Fibroblast of mammary gland (primary cell): ENCODE measurements at regions not wholly inside any gene's neighbourhood (a gene's known extent, or its start where the extent isn't known, plus 50 kb on each side); places are given as distances from the start of the nearest gene placed in this dataset.

Experiments used
- DNase-seq: peaks from one replicate; pipeline ENCODE4 v3.0.0-alpha.2; 2010; ENCODE audit warnings: low read depth
- H3K4me3 ChIP-seq: 2 replicates; pipeline ENCODE4 v1.5.1; 2011; ENCODE audit warnings: low read depth, mild to moderate bottlenecking, low read length, moderate library complexity; ENCODE audit not compliant: control insufficient read depth
- TF ChIP-seq, protein P1 (sequence below): conservative IDR thresholded peaks from 2 replicates; pipeline ENCODE4 v1.5.1; 2011; ENCODE audit warnings: low read depth, low read length, inconsistent platforms; ENCODE audit not compliant: control insufficient read depth, insufficient read depth

DNA sequence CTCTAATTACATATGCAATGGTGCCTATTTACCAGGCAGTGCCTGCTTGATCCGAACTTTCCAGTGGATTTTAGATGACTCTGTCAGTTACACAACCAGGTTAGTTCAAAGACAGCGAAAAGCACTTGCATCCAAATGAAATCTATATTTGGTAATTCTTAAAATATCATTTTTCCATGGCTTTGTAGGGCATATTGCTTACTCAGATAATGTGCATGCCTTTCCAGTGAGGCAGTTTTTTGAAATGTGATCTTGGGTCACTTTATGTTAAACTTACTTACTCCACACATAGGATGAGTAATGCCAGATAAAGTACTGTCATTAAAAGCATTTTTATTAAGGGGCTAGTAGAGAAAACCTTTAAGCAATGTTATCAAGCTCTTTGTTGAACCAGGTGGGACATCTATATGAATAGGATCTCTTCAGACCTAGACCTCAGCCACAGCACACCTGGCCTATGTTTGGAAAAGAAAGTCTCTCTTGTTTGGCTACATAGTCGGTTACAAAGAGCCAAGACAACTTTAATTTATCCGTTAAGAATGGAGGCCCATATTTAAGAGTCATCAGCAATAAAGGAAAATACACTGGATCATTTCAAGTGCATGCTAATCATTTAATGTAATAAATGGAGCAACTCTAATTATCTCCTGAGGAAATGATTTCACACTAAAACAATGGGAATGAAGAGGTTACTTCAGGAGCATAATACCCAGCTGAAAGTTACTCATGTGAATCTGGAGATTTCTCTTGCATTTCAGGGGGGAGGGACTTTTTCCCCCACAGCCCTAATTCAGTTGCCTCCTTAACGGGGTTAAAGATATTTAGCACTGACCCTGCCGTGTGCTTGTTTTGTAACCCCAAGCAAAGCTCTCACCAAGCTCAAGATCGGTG, 56.3 kb upstream of the TMCO5A start:
- peak; percentile 83 for DNase-seq
- TF ChIP-seq, protein P1, sequence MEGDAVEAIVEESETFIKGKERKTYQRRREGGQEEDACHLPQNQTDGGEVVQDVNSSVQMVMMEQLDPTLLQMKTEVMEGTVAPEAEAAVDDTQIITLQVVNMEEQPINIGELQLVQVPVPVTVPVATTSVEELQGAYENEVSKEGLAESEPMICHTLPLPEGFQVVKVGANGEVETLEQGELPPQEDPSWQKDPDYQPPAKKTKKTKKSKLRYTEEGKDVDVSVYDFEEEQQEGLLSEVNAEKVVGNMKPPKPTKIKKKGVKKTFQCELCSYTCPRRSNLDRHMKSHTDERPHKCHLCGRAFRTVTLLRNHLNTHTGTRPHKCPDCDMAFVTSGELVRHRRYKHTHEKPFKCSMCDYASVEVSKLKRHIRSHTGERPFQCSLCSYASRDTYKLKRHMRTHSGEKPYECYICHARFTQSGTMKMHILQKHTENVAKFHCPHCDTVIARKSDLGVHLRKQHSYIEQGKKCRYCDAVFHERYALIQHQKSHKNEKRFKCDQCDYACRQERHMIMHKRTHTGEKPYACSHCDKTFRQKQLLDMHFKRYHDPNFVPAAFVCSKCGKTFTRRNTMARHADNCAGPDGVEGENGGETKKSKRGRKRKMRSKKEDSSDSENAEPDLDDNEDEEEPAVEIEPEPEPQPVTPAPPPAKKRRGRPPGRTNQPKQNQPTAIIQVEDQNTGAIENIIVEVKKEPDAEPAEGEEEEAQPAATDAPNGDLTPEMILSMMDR: no peak
- no peak overlapping the region for H3K4me3 ChIP-seq

DNA sequence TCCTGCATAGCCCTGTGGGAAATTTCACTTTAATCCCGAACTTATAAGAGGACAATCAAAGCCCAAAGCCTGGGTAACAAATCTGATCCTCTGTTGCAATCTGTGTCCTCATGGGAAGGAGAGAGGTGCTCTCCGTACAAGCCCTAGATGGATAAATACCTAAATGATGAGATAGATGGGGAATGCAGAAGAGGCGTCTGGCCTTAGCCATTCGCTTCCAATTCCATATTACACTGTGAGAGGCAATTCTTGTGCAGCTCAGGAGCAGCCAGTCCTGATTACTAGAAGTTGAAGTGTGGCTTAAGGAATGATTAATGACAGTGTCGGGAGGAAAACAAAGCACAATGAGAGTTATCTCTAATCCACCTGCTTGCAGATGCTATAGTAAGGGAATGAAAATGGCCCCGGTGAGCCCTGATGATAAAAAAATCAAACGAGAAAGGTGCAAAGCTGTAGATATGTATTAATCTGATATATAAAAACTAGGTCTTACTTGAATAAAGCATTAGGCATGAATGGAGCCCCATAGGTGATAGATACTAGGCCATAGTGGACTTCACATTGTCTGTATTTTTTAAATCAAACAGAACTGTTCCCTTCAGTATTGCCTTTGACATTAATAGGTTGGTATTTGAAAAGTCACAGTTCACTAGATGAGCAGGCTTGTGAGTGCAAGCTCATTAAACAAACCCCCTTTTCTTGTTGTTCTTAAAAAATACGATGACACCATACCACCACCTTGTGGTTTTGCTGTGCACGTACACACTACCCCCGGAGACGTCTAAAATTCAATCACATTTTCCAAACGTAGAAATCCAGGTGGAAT, 54.2 kb upstream of the TMCO5A start:
- DNase-seq: peak; percentile 68
- TF ChIP-seq, protein P1: peak; percentile 87

DNA sequence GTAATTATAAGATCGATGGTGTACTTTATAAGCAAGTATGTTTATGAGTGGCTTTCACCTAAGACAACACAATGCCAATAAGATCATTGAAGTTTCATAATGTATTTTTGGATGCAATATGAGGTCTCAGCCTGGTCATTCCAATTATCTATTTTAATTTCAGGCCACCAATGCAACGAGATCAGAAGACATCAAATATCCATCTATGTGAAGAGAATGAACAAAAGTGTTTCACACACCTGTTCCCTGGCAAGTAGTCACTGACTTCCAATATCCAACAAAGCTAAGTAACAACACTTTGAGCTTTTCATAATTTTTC, 53.6 kb upstream of the TMCO5A start:
- no peak overlapping the region for H3K4me3 ChIP-seq
- TF ChIP-seq, protein P1: no peak

More for the DNA sequence above, 54.2 kb upstream of the TMCO5A start:
- no peak overlapping the region for H3K4me3 ChIP-seq

DNA sequence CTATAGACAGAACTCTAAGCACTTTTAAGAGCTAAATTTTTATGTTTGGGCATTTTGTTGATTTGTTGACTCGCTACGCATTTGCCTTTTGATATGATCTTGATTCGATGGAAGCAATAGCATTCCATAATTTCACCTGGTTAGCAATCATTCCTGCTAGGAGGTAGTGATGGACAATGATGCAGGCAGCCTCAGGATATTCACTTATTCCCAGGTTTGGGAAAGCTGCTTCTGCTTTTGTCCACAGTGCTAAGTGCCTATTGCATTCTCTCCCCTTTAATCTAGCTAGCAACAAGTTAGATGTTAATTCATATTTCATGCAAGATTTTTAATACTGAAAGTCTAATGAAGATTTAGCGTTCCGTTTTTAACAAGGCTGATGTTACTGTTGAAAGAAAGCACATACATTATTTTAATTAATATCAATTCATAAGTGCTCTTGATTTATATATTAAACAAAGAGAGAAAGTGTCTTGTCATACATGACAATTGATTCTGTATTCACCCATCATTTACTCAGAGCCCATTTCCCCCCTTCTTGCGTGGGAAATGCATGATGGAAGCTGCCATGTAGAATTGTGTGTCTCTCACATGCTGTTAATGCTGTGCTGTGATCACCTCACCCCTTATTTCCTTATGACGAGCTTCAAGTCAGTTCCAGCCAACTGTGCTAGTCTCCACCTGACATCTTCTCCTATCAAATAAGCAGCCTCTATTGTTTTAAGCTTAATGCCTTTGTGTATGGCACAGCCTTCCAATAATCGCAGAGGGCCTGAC, 53.0 kb upstream of the TMCO5A start:
- no peak for DNase-seq
- TF ChIP-seq, protein P1: no peak
- no peak overlapping the region for H3K4me3 ChIP-seq

More for the DNA sequence above, 53.6 kb upstream of the TMCO5A start:
- no peak for DNase-seq

DNA sequence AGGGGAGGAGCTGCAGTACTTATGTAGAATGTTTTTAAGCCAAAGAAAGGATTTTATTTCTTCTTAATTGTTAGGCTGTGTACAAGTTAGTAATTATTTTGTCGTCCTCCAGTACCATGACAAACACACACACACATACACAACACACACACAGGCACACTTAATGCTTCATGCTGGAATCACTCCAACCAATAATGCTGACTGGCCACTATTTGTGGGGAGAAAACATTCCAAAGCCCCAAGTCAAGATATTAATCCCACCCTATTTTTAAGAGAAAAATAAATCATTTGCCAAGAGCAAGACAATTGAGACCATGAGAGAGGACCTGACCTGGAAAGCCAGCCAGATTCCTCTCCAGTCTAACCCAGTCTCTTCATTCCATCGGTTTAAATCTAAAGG, 51.8 kb upstream of the TMCO5A start:
- no peak overlapping the region for H3K4me3 ChIP-seq
- TF ChIP-seq, protein P1: no peak
- DNase-seq: no peak
